ENCODE measurements at regions not wholly inside any gene's neighbourhood (a gene's known extent, or its start where the extent isn't known, plus 50 kb on each side); places are given as distances from the start of the nearest gene placed in this dataset.

- H3K27me3 ChIP-seq (ENCODE audit: control insufficient read depth, low read length), result no peaks in the 10 kb centered on the region
- no peaks in the 10 kb centered on the region for H3K4me1 ChIP-seq (ENCODE audit: control insufficient read depth, low read length)
- H3F3A ChIP-seq (ENCODE audit: control insufficient read depth, insufficient read depth), result no peaks in the 10 kb centered on the region
- TF ChIP-seq CTCF (IDR thresholded peaks at IDR 0.05; ENCODE audit: low read depth, low read length, poor library complexity, severe bottlenecking) (no peak), EZH2phosphoT487 (IDR thresholded peaks at IDR 0.05; ENCODE audit: borderline replicate concordance, low read length) (no peak)
- H3K27ac ChIP-seq (ENCODE audit: low read depth, low read length), result no peak overlapping the region
- H3K9me3 ChIP-seq (ENCODE audit: control insufficient read depth, insufficient read depth, low read length), result no peaks in the 10 kb centered on the region
- no peak overlapping the region for H3K4me2 ChIP-seq (ENCODE audit: low read length)
- H3K36me3 ChIP-seq (ENCODE audit: control insufficient read depth, low read length), result no peaks in the 10 kb centered on the region
- no peaks in the 10 kb centered on the region for H3K79me2 ChIP-seq (ENCODE audit: control insufficient read depth, low read length)
- no peaks in the 10 kb centered on the region for H3K9me2 ChIP-seq (replicated peaks; ENCODE audit: control insufficient read depth, low read length)
- H3K4me3 ChIP-seq (ENCODE audit: low read length), result no peak overlapping the region
- no peaks in the 10 kb centered on the region for H4K20me1 ChIP-seq (ENCODE audit: control insufficient read depth, insufficient read depth, low read depth, low read length)
Measured at GRCh38 chr16:63326736-63327339, 1290.6 kb upstream of the CDH8 start.

- Histone ChIP-seq H3K9me3 (ENCODE audit: control insufficient read depth, insufficient read depth, low read length) (no peaks in the 10 kb centered on the region), H3K79me2 (ENCODE audit: control insufficient read depth, low read length) (no peaks in the 10 kb centered on the region), H3K9me2 (replicated peaks; ENCODE audit: control insufficient read depth, low read length) (no peaks in the 10 kb centered on the region; the same call in 1 of the 2 replicates), H3K4me2 (ENCODE audit: low read length) (no peak overlapping the region), H3K27me3 (ENCODE audit: control insufficient read depth, low read length) (no peaks in the 10 kb centered on the region), H3K27ac (ENCODE audit: low read depth, low read length) (no peak overlapping the region), H3K4me1 (ENCODE audit: control insufficient read depth, low read length) (no peaks in the 10 kb centered on the region), H3F3A (ENCODE audit: control insufficient read depth, insufficient read depth) (no peaks in the 10 kb centered on the region), H3K4me3 (ENCODE audit: low read length) (no peak overlapping the region), H3K36me3 (ENCODE audit: control insufficient read depth, low read length) (no peaks in the 10 kb centered on the region), H4K20me1 (ENCODE audit: control insufficient read depth, insufficient read depth, low read depth, low read length) (no peaks in the 10 kb centered on the region)
- TF ChIP-seq CTCF (IDR thresholded peaks at IDR 0.05; ENCODE audit: low read depth, low read length, poor library complexity, severe bottlenecking), result no peak
Measured at GRCh38 chr16:63323722-63324705, 1287.8 kb upstream of the CDH8 start.

GRCh38 chr16:63323055-63323454 is 1286.8 kb upstream of the CDH8 start:
- Histone ChIP-seq H3K9me3 (ENCODE audit: control insufficient read depth, insufficient read depth, low read length) (no peaks in the 10 kb centered on the region), H3K4me1 (ENCODE audit: control insufficient read depth, low read length) (no peaks in the 10 kb centered on the region), H4K20me1 (ENCODE audit: control insufficient read depth, insufficient read depth, low read depth, low read length) (no peaks in the 10 kb centered on the region), H3K36me3 (ENCODE audit: control insufficient read depth, low read length) (no peaks in the 10 kb centered on the region), H3K4me3 (ENCODE audit: low read length) (no peak overlapping the region), H3K4me2 (ENCODE audit: low read length) (no peak overlapping the region), H3K27ac (ENCODE audit: low read depth, low read length) (no peak overlapping the region), H3K79me2 (ENCODE audit: control insufficient read depth, low read length) (no peaks in the 10 kb centered on the region), H3K27me3 (ENCODE audit: control insufficient read depth, low read length) (no peaks in the 10 kb centered on the region), H3K9me2 (replicated peaks; ENCODE audit: control insufficient read depth, low read length) (no peaks in the 10 kb centered on the region; the same call in 1 of the 2 replicates), H3F3A (ENCODE audit: control insufficient read depth, insufficient read depth) (no peaks in the 10 kb centered on the region)
- TF ChIP-seq CTCF (IDR thresholded peaks at IDR 0.05; ENCODE audit: low read depth, low read length, poor library complexity, severe bottlenecking) (no peak), EZH2phosphoT487 (IDR thresholded peaks at IDR 0.05; ENCODE audit: borderline replicate concordance, low read length) (no peak)

Measured in DOHH2 (cell line).